HG03159 (cell line): ENCODE measurements at regions not wholly inside any gene's neighbourhood (a gene's known extent, or its start where the extent isn't known, plus 50 kb on each side); places are given as distances from the start of the nearest gene placed in this dataset.
"Not testable (repeated sequence)": the region's sequence is repeated elsewhere in the genome, so short reads cannot be mapped to it uniquely, and the experiment has no call there.

ENCODE experiments used
- ATAC-seq: cut with Tn5 transposase; IDR thresholded peaks from one replicate; pipeline ENCODE4 v1.9.1; 2021; ENCODE audit warnings: mild to moderate bottlenecking, moderate library complexity; ENCODE audit not compliant: unreplicated experiment

GRCh38 chr6:135129136-135129856, 51.8 kb upstream of the MYB start:
- ATAC-seq, result peak; percentile 50

DNA sequence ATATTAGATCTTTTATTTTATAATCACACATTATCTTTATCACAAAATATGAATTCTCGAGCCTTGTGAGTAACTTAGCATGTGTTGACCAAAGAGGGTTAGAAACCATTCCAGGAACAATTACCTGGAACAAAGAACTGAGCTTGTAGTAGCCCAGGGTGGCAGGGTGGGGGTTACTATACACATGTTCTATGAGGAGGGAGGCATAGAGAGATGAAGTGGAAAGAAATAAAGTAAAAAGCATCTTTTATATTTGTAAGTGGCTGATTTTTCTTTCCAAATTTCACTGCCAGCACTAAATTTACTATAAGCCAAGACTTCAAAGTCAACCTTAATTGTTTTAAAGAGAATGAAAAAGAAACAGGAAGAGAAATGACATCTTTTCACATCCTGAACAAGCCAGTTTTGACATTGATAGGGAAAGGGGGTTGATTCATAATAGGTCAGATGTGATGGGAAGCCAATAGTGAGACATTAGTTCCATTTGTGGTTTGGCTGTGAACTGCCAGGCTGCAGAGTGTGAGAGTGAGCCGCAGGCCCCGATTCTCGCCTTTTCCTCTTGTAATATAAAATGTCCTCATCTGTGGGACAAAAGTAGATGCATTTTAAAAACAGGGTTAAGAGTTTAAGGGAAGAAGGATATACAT, 52.7 kb upstream of the MYB start:
- ATAC-seq, result peak; percentile 91

GRCh38 chr6:135126729-135127128, 54.4 kb upstream of the MYB start:
- no peak for ATAC-seq

GRCh38 chr6:135126034-135126433, 55.1 kb upstream of the MYB start:
- ATAC-seq, result no peak

GRCh38 chr6:135121434-135121833, 59.7 kb upstream of the MYB start:
- no peak for ATAC-seq

DNA sequence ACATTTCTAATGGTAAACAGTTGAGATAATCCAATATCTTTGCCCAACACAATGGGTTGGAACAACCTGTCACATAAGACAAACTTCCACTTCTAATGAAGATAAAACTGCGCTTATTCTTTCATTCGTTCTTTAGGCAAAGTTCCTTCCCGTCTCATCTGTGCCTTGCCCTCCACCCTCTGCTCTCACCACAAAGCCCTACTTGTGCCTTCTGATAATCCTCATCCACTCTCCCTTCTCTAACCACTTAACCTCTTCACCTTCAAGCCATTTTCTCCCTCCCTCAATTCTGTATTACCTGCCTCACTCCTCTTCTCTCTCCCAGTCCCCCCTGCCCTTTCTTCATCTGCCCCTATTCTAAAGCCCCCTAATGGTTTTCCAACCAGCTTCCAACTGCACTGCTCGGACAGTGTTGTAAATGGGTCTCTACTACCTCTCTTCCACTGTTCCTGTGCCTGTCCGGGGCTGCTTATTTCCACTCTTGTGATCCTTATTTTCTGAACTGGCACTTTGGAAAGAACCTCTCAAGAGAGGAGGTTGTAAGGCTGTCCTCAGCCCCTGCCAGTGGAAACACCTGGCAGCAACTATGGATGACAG, 62.9 kb upstream of the MYB start:
- no peak for ATAC-seq

- peak; percentile 44 for ATAC-seq
Measured at GRCh38 chr6:135117413-135117968, 62.9 kb upstream of the HBS1L start.

- ATAC-seq, result no peak
Measured at GRCh38 chr6:135116571-135116970, 61.9 kb upstream of the HBS1L start.

- no peak for ATAC-seq
Measured at GRCh38 chr6:135115834-135116233, 61.2 kb upstream of the HBS1L start.

DNA sequence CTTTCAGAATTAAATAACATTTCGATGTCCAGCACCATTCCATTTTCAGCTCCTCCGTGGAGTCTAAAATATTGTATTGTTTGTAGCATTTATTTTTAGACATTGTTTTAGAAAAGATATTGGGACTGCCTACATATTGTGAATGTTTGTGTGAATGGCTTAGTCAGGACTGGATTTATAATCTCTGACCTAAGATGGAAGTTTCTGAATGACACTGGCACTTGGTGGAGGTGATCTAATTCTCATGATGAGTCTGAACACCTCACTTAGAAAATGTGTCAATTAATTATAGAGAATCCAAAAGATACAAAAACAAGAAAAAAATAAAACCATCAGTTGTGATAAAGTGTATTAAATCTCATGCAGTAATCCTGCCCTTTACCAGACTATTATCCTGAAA, 60.8 kb upstream of the HBS1L start:
- ATAC-seq, result no peak

GRCh38 chr6:135114355-135115145, 59.9 kb upstream of the HBS1L start:
- ATAC-seq, result peak; percentile 52

- ATAC-seq, result no peak
Measured at GRCh38 chr6:135113860-135114259, 59.2 kb upstream of the HBS1L start.

GRCh38 chr6:135112951-135113350, 58.3 kb upstream of the HBS1L start:
- ATAC-seq, result not testable (repeated sequence)

DNA sequence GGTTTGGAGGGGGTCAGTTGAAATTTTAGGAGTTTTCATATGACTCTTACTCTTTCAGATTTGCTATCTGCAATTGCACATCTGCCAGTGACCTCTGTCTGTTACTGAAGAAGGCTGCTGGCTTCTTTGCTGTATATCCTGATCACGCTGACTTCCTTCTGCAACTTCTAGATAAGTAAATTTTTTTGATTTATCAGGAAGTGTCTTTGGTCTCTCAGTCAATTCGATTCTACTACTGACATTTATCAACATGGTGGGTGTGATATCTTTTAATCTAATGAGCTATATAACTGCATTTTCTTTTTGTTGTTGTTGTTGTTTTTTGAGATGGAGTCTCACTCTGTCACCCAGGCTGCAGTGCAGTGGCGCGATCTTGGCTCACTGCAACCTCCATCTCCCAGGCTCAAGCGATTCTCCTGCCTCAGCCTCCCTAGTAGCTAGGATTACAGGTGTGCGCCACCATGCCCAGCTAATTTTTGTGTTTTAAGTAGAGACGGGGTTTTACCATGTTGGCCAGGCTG, 55.7 kb upstream of the HBS1L start:
- ATAC-seq, result not testable (repeated sequence)

GRCh38 chr6:135109761-135110160, 55.1 kb upstream of the HBS1L start:
- no peak for ATAC-seq

DNA sequence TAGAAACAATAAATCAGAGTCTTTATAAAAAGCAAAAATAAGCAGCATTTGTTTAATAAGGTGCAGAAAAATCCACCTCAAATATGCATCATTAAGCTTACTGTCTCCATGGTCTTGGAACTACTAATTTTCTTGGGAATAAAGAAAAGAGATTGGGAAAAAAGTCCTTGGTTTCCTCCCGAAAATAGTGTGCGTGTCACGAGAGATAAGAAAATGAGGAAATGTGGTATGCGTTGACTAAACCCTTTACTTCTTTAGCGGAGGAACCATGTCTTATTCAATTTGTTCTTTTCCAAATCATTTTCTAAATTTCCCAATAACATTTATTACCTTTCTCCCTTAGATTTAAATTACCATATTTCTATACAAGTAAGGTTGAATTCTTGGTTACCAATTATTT, 54.1 kb upstream of the HBS1L start:
- ATAC-seq, result no peak

GRCh38 chr6:135106611-135107010, 52.0 kb upstream of the HBS1L start:
- no peak for ATAC-seq

GRCh38 chr6:135105710-135106109, 51.1 kb upstream of the HBS1L start:
- no peak for ATAC-seq

- ATAC-seq, result no peak
Measured at GRCh38 chr6:135105299-135105698, 50.7 kb upstream of the HBS1L start.
